NCI-H345 (cell line): ENCODE measurements at regions not wholly inside any gene's neighbourhood (a gene's known extent, or its start where the extent isn't known, plus 50 kb on each side); places are given as distances from the start of the nearest gene placed in this dataset.

Experiments
- DNase-seq: peaks from one replicate; lab custom pipeline; 2025; lab: John Stamatoyannopoulos, UW

DNA sequence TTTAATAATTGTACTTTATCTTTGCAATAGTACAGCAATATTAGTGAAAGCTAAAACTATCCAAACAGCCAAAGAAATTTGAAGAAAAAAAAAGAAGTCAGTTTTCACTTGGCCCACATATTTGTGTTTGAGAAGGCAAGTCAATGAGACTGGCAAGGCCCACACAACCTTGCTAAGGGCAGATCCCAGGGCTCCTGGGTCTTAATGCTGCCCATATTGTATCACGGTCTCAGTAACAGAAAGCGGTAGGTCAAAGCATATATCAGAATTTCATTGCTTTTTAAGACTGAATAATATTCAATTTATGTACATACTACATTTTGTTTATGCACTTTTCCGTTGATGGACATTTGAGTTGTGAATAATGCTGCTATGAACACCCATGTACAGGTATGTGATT lies 262.0 kb upstream of the TOPAZ1 start:
- no peak for DNase-seq

DNA sequence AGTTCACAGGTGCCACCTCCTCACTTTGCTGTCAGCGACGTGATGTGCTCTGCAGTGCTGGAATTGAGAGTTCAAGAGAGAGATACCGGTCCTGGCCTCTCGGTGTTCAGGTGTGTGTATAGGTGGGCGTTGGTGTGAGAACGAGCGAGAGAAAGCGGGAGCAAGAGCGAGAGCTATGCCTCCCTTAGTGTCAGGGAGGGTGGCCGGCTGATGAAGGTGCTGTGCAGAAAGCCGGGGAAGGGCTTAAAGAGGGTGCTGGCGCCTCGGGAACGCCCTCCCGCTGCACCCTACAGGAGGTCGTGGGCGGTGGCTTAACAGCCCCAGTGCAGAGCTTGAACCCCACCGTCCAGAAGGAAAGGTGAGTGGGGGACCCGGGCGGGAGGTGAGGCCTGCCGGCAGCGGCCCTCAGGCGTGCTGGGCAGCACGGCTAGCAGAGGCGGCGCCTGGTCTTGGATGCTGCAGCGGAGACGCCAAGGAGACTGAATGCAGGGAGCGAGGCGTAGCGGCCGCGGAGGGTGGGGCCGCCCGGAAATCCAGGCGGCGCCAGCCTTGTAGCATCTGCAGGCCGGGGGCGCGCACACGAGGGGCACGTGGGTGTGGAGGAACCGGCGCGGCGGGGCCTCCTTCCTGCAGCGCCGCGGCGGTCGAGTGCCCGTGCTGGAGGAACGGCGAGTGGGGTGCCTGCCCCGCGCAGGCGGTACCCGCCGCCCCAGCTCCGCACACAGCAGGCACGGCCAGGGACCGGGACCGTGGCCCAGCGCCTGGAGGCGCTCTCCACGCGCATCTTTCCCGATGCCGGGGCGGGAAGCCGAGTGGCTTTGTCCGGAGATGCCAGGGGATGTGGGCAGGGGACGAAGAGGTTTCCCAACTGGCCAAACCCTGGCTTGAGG lies 246.8 kb upstream of the TOPAZ1 start:
- DNase-seq = peak; percentile 79

DNA sequence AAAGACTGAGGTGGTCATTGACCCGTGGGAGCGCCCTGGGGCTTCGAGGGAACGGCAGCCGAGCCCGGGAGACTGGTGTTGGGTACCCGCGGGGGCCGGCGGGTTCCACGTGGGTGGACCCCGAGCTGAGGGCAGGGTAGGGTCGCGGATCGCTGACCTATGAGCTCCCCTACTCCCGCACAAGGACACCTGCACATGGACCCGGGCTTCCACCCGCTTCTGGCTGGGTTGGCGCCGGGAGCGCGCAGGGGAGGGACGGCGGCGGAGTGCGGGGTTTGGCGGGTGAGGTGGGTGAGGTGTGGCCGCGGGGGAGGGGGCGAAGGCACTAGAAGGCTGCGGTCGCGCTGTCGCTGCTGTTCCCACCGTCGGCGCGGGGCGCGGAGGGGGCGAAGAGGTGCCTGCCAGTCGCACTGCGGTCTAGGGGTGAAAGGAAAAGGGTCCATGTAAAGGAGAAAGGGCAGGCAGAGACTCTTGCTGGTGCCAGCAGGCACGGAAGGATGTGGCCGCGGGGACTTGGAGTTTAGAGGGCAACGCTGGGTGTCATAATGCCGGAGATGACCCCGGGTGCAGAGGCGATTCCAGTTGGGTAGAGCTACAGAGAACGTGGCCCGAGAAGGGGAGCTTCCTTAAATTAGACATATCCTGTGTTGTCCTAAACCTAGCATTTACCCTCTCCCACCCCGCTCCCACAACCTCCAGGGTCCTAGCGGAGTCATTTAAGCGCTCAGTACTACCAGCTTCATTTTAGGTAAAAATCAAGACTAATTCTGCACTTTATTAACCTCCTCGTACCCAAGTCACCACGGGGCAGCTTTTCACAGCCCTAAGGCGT lies 245.9 kb upstream of the TOPAZ1 start:
- peak; percentile 72 for DNase-seq

DNA sequence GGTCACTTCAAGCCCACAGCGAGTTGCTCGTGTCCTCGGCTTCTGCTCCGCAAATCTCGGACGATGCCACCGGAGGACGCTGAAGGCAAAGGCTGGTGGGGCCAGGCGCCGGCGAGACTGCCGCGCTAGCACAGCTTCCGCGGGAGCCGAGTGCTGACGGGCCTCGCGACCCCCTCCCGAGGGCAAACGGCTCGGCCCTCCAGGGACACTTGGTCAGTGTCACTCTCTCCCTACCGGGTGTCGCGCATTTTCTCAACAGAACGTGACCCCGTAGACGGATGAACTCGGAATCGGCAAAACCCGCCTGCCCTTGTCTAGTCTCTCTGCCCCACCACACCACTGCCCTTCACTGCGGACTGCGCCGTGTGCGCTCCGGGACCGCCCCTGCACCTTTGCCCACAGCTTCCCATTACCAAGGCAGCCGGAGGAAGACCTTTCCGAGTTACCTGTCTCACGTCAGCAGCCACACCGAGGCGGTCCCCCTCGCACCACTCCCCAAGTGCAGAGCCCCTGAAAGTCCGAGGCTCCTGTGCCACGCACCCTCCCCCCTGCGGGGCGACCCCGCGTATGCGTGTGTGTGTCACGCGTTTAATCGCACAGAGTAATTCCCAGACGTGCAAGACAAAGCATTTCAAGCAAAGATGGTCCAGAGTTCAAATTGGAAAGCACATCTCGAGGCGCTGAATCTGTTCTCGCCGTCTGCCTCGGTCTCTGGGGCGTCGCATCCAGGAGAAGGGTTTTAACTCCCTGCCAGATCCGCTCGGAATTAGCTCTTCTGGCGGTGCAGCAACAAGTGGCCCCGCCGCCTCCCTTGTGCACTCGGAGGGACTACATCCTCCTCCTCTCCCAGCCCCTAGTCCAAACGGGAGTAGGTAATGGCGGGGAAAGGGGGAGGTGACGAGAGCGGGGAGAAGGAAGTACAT lies 245.0 kb upstream of the TOPAZ1 start:
- DNase-seq = peak; percentile 76

DNA sequence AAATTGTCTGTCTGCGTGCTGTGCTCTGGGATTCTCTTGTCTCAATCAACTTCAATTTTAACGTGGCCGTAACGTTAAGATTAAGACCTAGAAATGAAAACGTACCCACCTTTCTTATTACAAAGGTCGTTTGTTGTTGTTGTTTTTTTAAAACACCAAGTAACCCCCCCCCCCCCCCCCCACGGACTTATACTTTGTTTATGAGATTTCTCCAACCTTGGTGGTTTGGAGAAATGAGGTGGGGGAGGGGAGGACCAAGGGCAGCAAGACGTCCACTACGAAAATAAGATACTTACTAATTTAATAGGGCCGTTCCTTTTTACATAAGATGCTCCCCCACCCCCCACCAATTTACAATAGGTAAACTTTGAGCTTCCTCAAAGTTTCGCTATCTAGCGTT lies 244.4 kb upstream of the TOPAZ1 start:
- peak; percentile 36 for DNase-seq

DNA sequence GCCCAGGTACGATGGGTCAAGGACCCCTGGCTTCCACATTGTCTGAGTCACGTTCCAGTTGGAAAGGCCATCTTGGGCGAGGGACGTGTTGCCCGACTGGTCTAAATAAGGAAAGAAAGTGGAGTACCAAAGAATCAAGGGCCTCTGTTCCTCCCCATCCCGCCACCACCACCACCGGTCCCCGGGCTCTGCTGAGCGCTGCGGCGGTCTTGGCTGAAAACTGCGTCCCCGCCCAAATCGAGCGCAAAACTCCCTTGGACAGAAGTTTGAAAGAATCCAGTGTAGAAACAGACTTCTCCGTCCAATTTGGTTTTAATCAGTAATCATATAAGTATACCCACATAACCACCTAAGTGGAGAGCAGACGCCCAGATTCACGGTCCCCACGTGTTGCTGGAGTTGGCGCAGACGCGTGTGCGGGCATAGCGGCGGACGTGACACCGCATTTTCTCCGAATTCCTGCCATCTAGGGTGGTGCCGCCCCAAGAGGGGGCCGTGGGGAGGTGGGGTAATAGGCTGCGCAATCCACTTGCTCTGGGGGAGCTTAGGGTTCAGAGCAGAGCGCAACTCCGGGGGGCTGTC lies 243.8 kb upstream of the TOPAZ1 start:
- peak; percentile 36 for DNase-seq

DNA sequence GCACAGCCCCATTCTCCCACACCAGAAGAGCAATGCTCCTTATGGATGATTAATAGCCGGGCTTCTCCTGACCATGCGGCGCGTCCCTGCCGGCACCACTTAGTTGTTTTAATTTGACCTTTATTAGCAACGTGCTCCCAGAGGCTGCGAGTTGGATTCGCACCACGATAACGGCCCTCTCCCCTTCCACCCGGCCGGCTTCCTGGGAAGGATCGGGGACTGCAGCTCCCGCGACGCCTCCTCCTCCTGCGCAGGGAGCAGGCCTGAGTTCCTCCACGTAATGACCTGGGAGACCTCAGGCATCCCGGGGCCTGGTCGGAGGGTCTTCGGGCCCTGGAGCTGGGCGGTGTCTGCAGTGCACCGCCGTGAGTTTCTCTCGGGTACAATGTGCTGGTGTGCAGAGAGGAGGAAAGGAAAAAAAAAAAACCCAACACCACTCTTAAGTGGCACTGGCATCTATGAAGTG lies 243.3 kb upstream of the TOPAZ1 start:
- peak; percentile 31 for DNase-seq

DNA sequence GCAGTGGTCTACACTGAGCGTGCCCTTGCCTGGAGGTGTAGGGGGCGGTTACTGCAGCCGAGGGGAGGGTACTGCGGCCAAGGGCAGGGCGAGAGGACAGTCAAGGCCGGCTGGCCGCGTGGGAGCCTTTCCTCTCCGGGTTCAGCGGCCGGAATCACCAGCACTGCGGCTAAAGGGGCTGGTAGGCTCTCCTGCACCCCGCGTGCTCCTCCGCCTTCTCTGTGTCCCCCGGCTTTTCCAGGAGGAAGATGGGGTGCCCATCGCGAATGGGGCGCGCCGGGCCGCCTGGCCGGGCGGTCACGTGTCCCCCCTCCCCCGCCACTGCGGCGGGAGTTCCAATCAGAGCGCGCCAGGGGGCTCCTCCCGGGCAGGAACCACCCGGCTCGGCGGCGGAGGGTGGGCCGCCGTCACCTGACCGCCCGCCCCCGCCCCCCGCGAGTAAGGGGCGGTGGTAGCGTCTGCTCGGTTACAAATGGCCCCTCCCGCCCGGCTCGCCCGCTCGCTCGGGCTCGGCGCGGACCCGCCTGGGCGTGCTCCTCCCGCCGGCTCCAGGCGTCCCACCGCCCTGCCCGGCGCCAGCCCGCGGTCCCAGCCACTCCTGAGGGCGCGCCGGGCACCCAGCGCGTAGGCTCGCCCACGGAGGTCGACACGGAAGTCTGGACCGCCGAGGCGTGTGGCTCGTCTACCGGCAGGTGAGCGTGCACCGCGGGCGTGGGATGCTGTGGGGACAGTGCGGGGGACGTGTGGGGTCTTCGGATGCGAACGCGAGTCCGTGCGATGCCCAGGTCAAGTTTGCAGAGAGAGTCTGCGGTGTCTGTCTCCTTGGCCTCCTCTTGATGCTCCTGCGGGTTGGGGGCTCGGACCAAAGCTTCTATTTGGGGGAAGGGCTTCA lies 242.6 kb upstream of the TOPAZ1 start:
- peak; percentile 90 for DNase-seq

DNA sequence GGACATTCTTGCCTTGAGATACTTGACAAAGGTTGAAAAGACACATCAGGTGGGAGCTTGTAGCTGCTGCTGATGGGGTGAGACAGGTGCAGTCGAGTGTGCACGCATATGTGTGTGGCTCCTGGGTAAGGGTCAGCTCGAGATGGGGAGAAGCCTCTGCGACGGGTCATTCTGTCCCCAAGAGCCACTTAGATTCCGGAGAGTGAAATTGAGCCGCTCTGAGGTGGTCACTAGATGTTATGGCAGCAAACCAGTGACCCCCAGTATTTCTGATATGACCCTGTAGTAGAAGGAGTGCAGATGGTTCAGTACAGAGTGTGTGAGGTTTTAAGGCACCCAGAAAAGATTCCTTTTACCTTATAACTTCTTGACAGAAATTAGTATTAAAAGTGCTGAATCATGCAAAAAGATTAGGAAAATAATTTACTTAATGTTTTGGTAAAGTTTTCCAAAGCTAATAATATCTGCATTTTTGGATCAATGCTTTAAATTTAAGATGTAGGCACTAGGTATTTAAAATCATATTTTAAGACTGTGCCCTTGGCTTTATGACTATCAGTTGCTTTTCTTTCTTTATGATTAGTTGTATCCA lies 241.9 kb upstream of the TOPAZ1 start:
- no peak for DNase-seq

DNA sequence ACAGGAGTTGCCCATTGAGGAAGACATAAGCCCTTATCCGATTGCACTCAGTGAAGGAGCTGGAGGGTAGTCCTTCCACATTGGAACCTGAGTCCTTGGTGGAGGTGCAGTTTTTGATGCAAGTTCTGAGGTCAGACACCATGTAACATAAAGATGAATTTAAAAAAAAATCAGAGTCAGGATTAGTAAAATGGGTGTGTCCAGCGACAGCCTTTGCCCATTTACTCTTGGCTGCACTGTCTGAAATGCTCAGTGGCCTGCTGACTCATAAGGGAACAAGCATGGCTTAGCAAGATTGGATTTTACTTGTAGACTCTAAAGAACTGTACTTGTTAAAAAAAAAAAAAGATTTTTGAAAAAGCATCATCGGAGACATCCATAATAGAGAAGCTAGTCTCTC lies 241.1 kb upstream of the TOPAZ1 start:
- no peak for DNase-seq

DNA sequence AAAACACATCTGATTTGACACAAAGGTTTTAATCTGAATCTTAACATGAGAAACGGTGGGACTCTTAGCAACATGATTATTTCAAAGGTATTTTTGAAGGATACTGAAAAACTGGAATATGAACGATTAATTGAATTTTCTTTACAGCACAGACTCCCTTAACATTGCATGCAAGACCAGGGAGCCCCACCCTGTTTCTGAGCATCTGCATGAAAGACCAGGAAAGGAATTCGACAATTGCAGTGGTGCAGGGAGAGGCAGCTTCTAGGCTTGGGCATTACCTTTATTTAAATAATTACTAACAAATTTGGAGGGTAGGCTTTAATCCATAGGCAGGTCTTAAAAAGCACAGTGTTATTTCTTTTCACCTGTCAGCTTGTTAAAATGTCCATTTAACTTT lies 240.6 kb upstream of the TOPAZ1 start:
- DNase-seq = peak; percentile 6

DNA sequence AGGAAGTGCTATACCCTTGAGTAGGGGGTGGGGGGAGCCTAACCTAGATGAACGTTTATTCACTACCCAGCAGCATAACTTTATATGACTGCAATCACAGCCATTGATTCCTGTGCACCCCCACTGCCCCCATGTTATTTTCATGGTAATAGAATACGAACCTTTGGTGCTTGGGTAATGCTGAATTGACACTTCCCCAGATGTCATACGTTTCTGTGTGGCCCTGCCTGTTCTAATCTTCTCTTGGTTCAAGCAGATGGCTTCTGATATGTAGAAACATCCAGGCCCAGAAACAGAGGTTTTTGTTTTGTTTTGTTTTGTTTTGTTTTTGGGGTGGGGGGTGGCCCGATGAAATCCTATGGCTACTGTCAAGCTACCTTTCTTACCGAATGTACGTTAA lies 237.9 kb upstream of the TOPAZ1 start:
- DNase-seq = no peak

DNA sequence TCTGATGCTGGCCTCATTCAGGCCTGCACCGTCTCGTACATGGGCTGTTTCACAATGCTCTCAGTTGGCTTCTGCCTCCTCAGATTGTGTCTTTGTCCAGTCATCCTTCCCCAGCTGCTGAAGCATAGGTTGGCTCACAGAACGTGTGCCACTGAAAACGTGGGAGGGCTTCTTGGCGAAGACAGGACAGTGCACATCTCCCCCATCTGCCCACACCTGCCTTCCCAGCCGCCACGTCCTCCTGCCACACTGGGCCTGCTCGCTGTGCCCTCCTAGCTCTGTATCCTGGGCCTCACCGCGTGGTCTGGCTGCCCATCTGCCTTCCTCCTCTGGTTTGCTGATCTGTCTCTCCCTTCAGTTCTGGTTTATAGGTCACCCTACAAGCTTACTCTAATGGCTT lies 230.0 kb upstream of the TOPAZ1 start:
- no peak for DNase-seq

DNA sequence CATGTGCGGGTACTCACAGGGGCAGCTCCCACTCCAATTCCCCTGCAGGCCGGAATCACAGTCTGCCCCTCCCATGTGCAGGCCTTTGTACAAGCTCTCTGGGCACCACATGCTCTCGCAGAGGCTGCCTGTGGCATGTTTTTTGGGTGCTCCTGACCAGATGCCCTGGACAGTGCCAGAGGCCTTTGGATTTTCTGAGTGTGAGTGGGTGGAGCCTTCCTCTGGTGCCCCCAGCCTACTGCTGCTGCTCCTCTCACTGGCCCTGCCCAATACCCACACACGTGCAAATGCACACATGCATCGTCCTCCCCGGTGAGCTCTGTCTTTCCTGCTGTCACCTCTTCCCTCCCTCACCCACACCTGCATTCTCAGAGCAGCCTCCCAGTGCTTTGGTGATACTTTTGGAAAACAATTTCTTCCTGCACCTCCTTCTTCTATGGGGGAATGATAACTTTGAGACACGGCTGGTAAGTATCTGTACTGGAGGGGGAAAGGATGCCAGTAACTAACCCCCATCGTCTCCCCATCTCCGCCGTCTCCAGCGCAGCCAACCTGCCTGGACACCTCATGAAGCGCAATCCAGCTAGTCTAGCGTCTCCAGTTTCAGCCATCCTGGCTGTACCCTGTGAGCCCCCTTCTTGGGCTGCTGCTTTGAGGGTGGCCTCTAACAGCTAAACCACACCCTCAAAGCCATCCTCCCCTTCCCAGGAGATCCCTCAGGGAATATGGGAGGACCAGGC lies 229.4 kb upstream of the TOPAZ1 start:
- DNase-seq = no peak

DNA sequence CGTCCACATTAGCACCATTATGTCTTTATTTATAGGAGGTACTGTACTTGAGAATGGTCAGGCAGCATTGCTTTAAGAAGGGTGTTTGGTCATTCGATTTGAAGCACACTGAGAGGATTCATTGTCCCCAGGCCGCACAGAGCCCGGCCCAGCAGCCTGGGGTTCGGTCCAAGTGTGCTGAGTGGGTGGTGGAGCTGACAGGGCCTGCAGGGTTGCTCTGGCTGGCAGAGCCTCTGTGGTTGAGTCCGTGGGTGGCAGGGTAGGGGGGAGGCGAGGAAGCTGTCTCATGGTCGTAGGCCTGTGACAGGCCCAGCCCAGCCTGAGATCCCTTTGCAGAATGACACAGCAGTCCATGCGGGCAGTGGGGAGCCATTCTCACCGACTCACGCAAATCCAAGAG lies 227.7 kb upstream of the TOPAZ1 start:
- no peak for DNase-seq

DNA sequence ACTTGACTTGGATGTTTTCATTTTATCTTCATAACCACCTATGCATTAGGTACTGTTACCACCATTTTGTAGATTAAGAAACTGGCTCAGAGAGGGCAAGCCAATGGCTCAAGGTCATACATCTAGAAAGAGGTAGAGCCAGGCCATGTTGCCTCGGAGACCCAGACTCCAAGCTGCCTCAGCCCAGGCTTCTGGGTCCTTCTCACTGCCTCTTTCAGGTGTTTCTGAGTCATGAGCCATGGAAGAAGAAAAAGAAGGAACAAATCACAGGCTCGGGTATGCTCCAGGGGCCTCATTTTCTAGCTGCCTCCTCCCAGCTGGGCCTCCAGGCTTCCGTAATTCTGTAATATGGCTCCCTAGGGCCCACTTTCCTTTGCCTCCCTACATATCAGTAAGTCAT lies 226.5 kb upstream of the TOPAZ1 start:
- DNase-seq = no peak

DNA sequence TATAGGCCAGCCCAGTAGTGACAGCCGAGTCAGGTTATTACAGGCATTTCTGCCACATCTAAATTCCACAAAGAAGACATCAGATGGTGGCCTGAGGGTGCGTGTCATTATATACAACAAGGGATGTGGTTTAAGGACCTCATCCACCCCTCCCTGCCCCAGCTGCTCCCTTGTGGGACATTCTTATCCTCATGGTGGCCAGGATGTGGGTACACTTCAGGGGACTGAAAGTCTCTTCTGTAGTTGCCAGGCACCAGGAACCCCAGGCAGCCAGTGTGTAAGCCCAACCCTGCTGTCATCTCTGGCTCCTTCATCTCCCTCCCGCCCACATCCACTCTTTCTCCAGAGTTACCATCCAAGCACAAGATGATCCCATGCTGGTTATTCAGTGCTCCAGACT lies 224.9 kb upstream of the TOPAZ1 start:
- no peak for DNase-seq

DNA sequence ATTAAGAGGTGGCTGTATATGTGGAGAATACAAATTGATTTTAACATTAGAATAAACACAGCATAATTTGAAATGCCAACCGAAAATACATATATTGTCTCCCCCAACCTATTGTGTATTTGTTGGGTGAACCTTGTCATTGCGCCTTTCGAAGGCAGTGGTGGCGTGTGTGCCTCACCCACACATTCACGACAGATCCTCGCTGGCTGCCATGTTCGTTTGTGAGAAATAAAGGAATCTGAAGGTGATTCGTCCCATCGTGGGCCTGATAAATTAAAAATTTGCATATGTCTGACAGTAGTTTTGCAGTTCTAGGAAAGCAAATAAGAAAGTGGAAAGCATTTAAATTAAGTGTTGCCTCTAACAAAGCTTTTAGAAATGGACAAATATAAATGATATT lies 222.8 kb upstream of the TOPAZ1 start:
- no peak for DNase-seq

DNA sequence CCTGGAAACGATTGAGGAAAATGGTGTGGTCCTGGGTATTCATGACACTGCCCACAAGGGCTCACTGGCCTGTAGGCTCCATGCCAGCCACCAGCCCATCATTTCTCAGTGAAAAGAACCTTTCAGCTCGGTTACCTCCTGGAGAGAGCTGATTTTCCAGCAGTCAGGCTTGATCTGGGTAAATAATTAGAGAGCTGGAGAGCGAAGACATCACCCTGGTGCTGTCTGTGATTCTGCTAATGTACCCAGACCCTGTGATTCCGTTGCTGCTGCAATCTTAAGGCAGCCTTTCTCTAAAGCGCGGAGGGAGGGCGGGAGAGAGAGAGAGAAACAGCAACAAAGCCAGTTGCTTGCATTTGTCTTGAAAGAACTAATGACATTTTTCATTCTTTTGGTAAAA lies 221.9 kb upstream of the TOPAZ1 start:
- DNase-seq = peak; percentile 49

DNA sequence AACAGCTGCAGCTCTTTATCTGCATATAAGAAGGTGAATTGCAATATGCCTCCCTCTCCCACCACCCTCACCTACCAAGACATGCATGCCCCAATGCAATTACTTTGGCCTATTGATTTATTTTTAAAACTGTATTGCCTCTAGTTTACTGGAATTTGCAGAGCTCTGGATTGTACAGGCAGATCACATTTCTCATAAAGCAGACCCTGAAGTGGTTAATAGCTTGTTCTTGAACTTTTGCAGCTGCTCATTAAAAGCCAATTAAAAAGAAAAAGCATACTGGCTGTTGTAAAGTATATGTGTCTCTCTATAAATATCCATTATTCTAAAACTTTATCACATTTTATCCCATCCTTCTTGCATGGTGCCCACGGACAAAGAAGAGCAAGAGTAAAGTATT lies 221.5 kb upstream of the TOPAZ1 start:
- DNase-seq = no peak
